Sigmoid colon (tissue), 4 donors: ENCODE measurements at regions not wholly inside any gene's neighbourhood (a gene's known extent, or its start where the extent isn't known, plus 50 kb on each side); places are given as distances from the start of the nearest gene placed in this dataset.

ENCODE experiments used
- POLR2AphosphoS5 ChIP-seq, 4 donors: sonication (generic); formaldehyde crosslinking; IDR thresholded peaks; one replicate each; pipeline ENCODE4 v1.6.1; 2017; ENCODE audit warnings: antibody characterized with exemption in 4 of 4
- TF ChIP-seq, protein P1 (sequence below), 4 experiments: fragments of 450-650 bp in 3 of 4; fragments of 200-600 bp in 1 of 4; IDR thresholded peaks; one replicate each; pipeline ENCODE4 v1.5.1; 2016 to 2019; ENCODE audit warnings: antibody characterized with exemption in 4 of 4, mild to moderate bottlenecking in 3 of 4, moderate library complexity in 2 of 4

DNA sequence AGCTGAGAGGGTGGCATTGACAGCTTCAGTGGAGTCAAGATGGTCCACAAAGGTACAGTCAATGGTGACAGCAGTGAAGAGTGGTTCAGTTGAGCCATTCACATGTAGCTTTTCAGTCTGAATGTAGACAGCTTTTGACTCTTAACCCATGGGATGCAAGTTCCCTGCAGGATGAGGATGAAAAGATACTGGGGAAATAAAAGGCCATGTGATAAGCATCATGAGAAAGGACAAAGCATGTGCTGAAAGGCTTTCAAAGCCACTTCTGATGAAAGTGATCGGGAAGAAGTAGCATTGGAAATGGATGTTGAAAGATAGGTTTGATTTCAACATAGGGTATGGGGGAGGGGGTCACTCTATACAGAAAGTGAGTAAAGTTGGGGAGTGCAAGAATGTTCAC is 182.9 kb downstream of the ETS1 start:
- TF ChIP-seq POLR2AphosphoS5 (IDR thresholded peaks at IDR 0.05): no peak
- TF ChIP-seq, protein P1, sequence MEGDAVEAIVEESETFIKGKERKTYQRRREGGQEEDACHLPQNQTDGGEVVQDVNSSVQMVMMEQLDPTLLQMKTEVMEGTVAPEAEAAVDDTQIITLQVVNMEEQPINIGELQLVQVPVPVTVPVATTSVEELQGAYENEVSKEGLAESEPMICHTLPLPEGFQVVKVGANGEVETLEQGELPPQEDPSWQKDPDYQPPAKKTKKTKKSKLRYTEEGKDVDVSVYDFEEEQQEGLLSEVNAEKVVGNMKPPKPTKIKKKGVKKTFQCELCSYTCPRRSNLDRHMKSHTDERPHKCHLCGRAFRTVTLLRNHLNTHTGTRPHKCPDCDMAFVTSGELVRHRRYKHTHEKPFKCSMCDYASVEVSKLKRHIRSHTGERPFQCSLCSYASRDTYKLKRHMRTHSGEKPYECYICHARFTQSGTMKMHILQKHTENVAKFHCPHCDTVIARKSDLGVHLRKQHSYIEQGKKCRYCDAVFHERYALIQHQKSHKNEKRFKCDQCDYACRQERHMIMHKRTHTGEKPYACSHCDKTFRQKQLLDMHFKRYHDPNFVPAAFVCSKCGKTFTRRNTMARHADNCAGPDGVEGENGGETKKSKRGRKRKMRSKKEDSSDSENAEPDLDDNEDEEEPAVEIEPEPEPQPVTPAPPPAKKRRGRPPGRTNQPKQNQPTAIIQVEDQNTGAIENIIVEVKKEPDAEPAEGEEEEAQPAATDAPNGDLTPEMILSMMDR (IDR thresholded peaks at IDR 0.05): no peak
